ENCODE measurements at regions not wholly inside any gene's neighbourhood (a gene's known extent, or its start where the extent isn't known, plus 50 kb on each side); places are given as distances from the start of the nearest gene placed in this dataset.

DNA sequence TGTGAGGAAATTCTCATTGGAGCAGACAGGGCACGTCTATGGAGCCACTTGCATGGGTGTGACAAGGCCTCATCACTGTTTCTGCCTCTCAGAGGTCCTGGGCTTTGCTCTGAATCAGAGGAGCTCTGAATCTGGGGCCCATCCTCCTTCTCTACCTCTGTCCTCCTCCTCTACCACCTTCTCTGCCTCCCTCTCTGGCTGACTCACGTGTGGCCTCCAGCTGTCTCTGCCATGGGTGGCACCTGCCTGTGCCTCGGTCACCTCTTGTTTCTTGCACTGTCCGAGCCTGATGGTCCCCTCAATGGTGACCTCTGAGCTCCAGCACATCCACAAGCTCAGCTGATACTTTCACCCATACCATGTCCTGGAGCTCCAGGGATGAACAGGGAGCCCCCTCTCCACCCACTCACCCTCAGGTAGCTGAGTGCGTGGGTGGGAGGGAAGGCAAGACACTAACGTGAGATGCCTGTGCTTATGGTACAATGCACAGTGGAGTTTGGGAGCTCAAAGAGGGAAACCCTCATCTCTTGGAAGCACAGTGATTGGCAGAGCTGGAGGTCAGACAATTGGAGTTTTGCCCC, 116.4 kb upstream of the CRHR1 start:
- no peak for TF ChIP-seq POLR2AphosphoS5 (IDR thresholded peaks at IDR 0.05; ENCODE audit: low read depth, low read length)
- TF ChIP-seq, protein P1, sequence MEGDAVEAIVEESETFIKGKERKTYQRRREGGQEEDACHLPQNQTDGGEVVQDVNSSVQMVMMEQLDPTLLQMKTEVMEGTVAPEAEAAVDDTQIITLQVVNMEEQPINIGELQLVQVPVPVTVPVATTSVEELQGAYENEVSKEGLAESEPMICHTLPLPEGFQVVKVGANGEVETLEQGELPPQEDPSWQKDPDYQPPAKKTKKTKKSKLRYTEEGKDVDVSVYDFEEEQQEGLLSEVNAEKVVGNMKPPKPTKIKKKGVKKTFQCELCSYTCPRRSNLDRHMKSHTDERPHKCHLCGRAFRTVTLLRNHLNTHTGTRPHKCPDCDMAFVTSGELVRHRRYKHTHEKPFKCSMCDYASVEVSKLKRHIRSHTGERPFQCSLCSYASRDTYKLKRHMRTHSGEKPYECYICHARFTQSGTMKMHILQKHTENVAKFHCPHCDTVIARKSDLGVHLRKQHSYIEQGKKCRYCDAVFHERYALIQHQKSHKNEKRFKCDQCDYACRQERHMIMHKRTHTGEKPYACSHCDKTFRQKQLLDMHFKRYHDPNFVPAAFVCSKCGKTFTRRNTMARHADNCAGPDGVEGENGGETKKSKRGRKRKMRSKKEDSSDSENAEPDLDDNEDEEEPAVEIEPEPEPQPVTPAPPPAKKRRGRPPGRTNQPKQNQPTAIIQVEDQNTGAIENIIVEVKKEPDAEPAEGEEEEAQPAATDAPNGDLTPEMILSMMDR (IDR thresholded peaks at IDR 0.05): no peak
- TF ChIP-seq, protein P2, sequence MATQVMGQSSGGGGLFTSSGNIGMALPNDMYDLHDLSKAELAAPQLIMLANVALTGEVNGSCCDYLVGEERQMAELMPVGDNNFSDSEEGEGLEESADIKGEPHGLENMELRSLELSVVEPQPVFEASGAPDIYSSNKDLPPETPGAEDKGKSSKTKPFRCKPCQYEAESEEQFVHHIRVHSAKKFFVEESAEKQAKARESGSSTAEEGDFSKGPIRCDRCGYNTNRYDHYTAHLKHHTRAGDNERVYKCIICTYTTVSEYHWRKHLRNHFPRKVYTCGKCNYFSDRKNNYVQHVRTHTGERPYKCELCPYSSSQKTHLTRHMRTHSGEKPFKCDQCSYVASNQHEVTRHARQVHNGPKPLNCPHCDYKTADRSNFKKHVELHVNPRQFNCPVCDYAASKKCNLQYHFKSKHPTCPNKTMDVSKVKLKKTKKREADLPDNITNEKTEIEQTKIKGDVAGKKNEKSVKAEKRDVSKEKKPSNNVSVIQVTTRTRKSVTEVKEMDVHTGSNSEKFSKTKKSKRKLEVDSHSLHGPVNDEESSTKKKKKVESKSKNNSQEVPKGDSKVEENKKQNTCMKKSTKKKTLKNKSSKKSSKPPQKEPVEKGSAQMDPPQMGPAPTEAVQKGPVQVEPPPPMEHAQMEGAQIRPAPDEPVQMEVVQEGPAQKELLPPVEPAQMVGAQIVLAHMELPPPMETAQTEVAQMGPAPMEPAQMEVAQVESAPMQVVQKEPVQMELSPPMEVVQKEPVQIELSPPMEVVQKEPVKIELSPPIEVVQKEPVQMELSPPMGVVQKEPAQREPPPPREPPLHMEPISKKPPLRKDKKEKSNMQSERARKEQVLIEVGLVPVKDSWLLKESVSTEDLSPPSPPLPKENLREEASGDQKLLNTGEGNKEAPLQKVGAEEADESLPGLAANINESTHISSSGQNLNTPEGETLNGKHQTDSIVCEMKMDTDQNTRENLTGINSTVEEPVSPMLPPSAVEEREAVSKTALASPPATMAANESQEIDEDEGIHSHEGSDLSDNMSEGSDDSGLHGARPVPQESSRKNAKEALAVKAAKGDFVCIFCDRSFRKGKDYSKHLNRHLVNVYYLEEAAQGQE (IDR thresholded peaks at IDR 0.05; ENCODE audit: insufficient read depth in 1 of 2, low read depth in 2 of 2, low read length in 1 of 2): no peak
- TF ChIP-seq TCF7L2 (IDR thresholded peaks at IDR 0.05; ENCODE audit: low read depth, low read length): no peak

All from Panc1 (cell line).